Karpas-422 (cell line): ENCODE measurements at regions not wholly inside any gene's neighbourhood (a gene's known extent, or its start where the extent isn't known, plus 50 kb on each side); places are given as distances from the start of the nearest gene placed in this dataset.
"Not testable (repeated sequence)": the region's sequence is repeated elsewhere in the genome, so short reads cannot be mapped to it uniquely, and the experiment has no call there.

Experiments
- DNase-seq: peaks from one replicate; pipeline ENCODE4 v3.0.0-alpha.2; 2015
- H2AFZ ChIP-seq: fragments of 200-600 bp; sonication (generic); 2 replicates; pipeline ENCODE4 v1.6.1; 2014; ENCODE audit warnings: antibody characterized with exemption, low read length, mixed read lengths
- H3K27ac ChIP-seq: fragments of 200-600 bp; sonication (generic); 2 replicates; pipeline ENCODE4 v1.5.1; 2014; ENCODE audit warnings: mild to moderate bottlenecking, low read length, moderate library complexity
- H3K27me3 ChIP-seq: fragments of 200-600 bp; sonication (generic); 2 replicates; pipeline ENCODE4 v1.6.1; 2014; ENCODE audit warnings: low read length, mixed read lengths
- H3K36me3 ChIP-seq: fragments of 200-600 bp; sonication (generic); 2 replicates; pipeline ENCODE4 v1.6.1; 2014; ENCODE audit warnings: low read length, mixed read lengths; ENCODE audit not compliant: insufficient read depth
- H3K4me1 ChIP-seq: fragments of 200-600 bp; sonication (generic); 2 replicates; pipeline ENCODE4 v1.6.1; 2014; ENCODE audit warnings: mild to moderate bottlenecking, low read length, mixed read lengths
- H3K4me2 ChIP-seq: fragments of 200-600 bp; sonication (generic); 2 replicates; pipeline ENCODE4 v1.6.1; 2014; ENCODE audit warnings: low read length, low read depth, mild to moderate bottlenecking; ENCODE audit not compliant: poor library complexity, severe bottlenecking
- H3K4me3 ChIP-seq: fragments of 200-600 bp; sonication (generic); 2 replicates; pipeline ENCODE4 v1.5.1; 2014; ENCODE audit warnings: mild to moderate bottlenecking, antibody characterized with exemption, low read length, mixed read lengths
- H3K79me2 ChIP-seq: fragments of 200-600 bp; sonication (generic); 2 replicates; pipeline ENCODE4 v1.6.1; 2014; ENCODE audit warnings: mild to moderate bottlenecking, low read length, mixed read lengths
- H3K9ac ChIP-seq: fragments of 200-600 bp; sonication (generic); 2 replicates; pipeline ENCODE4 v1.6.0; 2014; ENCODE audit warnings: low read length
- H3K9me2 ChIP-seq: fragments of 200-600 bp; sonication (generic), shearing (Covaris generic); replicated peaks from 2 replicates; pipeline ENCODE4 v1.6.0; 2014; ENCODE audit warnings: mild to moderate bottlenecking, low read length, moderate library complexity; ENCODE audit not compliant: insufficient read depth
- H3K9me3 ChIP-seq: fragments of 300-700, 200-600 bp; sonication (generic); 2 replicates; pipeline ENCODE4 v1.6.1; 2014; ENCODE audit warnings: low read length, mixed read lengths
- H4K20me1 ChIP-seq: fragments of 200-600 bp; sonication (generic); 2 replicates; pipeline ENCODE4 v1.6.1; 2014; ENCODE audit warnings: mild to moderate bottlenecking, antibody characterized with exemption, low read length, low read depth; ENCODE audit not compliant: insufficient read depth

DNA sequence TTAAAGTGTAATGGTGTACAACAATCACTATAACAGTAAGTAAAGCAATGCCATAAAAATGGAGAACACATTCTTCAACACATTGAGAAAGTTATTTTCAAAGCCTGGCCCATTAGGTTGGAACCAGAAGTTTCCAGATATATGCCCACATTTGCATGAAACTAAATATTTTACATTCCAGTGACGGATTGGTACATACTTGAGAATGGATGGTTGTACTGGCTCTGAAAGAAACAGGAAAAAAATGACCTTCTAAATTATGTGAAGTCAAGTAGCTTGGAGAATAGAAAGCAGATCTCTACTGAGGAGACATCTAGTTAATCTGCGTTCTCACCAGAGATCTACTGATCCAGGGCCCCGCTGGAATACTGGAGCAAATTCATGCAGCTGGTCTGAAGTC is 1037.0 kb downstream of the NR2F1-AS1 start:
- no peak for DNase-seq
- H2AFZ ChIP-seq = no peak overlapping the region
- H3K9me3 ChIP-seq = peaks cover 15% of the 10 kb centered on the region
- no peak overlapping the region for H3K9ac ChIP-seq
- H3K27me3 ChIP-seq = no peaks in the 10 kb centered on the region
- no peaks in the 10 kb centered on the region for H3K36me3 ChIP-seq
- no peaks in the 10 kb centered on the region for H3K4me1 ChIP-seq
- no peak overlapping the region for H3K4me2 ChIP-seq
- no peaks in the 10 kb centered on the region for H3K79me2 ChIP-seq
- H3K9me2 ChIP-seq = no peaks in the 10 kb centered on the region
- no peaks in the 10 kb centered on the region for H4K20me1 ChIP-seq
- no peak overlapping the region for H3K27ac ChIP-seq
- H3K4me3 ChIP-seq = no peak overlapping the region

DNA sequence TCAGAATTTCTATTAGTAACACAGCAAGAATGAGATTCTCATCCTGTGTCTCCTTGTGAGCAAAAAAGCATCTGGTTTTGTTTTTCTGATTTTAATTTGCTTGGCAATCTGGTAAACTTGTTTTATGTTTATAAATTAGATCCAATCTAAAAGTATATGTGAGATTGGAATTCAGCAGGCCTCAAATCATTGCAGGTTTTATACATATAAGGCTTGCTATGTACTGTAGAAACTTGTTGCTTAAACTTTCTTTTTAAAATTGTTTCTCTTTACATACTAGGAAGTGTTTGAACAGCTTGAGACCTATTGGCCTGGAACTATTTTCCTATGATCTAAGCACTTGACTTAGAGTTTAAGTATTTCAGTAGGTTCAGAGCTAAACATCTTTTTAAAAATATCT is 1037.8 kb downstream of the NR2F1-AS1 start:
- no peak overlapping the region for H3K4me2 ChIP-seq
- H3K79me2 ChIP-seq = no peaks in the 10 kb centered on the region
- no peaks in the 10 kb centered on the region for H3K27me3 ChIP-seq
- no peak overlapping the region for H3K4me3 ChIP-seq
- H3K4me1 ChIP-seq = no peaks in the 10 kb centered on the region
- no peak overlapping the region for H3K9ac ChIP-seq
- no peak overlapping the region for H2AFZ ChIP-seq
- H3K9me2 ChIP-seq = no peaks in the 10 kb centered on the region
- H3K27ac ChIP-seq = no peak overlapping the region
- H3K36me3 ChIP-seq = no peaks in the 10 kb centered on the region
- H3K9me3 ChIP-seq = peaks cover 15% of the 10 kb centered on the region; the same call in 1 of the 2 replicates
- no peak for DNase-seq
- no peaks in the 10 kb centered on the region for H4K20me1 ChIP-seq

DNA sequence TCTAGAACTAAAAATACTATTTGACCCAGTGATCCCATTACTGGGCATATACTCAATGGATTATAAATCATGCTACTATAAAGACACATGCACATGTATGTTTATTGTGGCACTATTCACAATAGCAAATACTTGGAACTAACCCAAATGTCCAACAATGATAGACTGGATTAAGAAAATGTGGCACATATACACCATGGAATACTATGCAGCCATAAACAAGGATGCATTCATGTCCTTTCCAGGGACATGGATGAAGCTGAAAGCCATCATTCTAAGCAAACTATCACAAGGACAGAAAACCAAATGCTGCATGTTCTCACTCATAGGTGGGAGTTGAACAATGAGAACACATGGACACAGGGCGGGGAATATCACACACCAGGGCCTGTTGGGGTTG is 1039.0 kb downstream of the NR2F1-AS1 start:
- H3K27me3 ChIP-seq = not testable (repeated sequence)

DNA sequence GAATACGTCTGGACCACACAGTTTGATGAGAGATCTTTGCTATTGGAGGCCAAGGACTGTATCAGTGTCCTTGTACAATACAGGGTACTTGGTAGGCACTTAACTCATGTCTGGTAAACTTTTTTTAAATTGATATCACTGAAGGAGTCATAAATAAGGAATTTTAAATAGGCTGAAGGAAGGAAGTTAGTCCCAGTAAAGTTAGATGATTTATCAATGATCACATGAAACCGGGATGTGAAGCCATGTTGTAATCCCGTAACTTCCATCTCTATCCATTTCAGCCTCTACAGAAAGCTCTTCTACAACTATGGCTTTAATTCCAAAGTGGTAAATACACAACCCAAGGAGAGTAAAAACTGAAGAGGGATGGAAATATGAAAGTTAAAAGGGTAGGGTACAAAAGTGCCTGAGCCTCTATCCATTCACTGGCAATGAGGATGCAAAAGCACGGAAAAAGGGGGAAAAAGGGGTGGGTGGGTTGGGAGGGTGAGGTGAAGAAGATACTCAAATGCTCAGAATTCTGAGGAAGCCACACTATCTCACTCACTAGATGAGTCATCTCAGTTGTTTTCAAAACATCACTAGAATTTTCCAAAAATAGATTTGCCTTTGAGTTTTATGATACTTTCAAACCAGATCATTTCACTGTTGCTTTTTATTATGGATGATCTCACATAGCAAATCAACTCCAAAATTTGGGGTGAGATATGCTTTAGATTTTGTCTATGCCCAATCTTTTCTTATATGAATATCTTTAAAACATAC is 1053.5 kb downstream of the NR2F1-AS1 start:
- Histone ChIP-seq H3K4me2 (no peak overlapping the region), H2AFZ (no peak overlapping the region), H3K79me2 (no peaks in the 10 kb centered on the region), H3K9me3 (peaks cover 5% of the 10 kb centered on the region; the same call in 1 of the 2 replicates), H3K27ac (no peak overlapping the region), H3K9ac (no peak overlapping the region), H3K4me3 (no peak overlapping the region), H3K4me1 (no peaks in the 10 kb centered on the region), H4K20me1 (no peaks in the 10 kb centered on the region), H3K36me3 (no peaks in the 10 kb centered on the region), H3K9me2 (0 out of 2 replicates have a peak, but pooled peaks cover 4% of the 10 kb centered on the region), H3K27me3 (no peaks in the 10 kb centered on the region)
- no peak for DNase-seq

More for the DNA sequence above, 1039.0 kb downstream of the NR2F1-AS1 start:
- not testable (repeated sequence) for H3K36me3 ChIP-seq, H3K9ac ChIP-seq, H3K27ac ChIP-seq, H3K79me2 ChIP-seq, H3K4me3 ChIP-seq, H2AFZ ChIP-seq, H3K9me2 ChIP-seq, H3K4me2 ChIP-seq, H3K4me1 ChIP-seq, DNase-seq, H4K20me1 ChIP-seq
- H3K9me3 ChIP-seq = peaks cover 15% of the 10 kb centered on the region; the same call in 1 of the 2 replicates

DNA sequence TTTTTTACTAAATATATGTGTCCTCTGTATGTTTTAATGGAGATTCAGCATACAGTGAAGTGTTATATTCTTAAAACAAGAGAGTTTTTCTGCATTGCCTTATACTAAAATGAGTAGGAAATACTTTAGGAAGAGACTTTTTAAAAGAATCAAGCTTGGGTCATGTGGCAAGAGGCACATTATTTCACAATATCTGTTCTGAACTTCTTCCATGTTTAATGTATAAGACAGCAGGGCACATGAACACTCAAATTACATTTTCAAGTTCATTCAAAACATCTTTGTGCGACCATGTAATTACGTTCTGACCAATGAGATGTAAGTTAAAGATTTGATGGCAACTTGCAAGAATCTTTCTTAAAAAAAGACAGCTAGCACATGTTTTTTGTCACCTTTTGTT is 1055.9 kb downstream of the NR2F1-AS1 start:
- Histone ChIP-seq H3K4me3 (no peak overlapping the region), H3K4me2 (no peak overlapping the region), H3K9ac (no peak overlapping the region), H3K79me2 (no peaks in the 10 kb centered on the region), H3K9me3 (peaks cover 5% of the 10 kb centered on the region; the same call in 1 of the 2 replicates), H3K27ac (no peak overlapping the region), H3K9me2 (0 out of 2 replicates have a peak, but pooled peaks cover 4% of the 10 kb centered on the region), H3K4me1 (no peaks in the 10 kb centered on the region), H3K27me3 (no peaks in the 10 kb centered on the region), H2AFZ (no peak overlapping the region), H4K20me1 (no peaks in the 10 kb centered on the region), H3K36me3 (no peaks in the 10 kb centered on the region)
- no peak for DNase-seq

DNA sequence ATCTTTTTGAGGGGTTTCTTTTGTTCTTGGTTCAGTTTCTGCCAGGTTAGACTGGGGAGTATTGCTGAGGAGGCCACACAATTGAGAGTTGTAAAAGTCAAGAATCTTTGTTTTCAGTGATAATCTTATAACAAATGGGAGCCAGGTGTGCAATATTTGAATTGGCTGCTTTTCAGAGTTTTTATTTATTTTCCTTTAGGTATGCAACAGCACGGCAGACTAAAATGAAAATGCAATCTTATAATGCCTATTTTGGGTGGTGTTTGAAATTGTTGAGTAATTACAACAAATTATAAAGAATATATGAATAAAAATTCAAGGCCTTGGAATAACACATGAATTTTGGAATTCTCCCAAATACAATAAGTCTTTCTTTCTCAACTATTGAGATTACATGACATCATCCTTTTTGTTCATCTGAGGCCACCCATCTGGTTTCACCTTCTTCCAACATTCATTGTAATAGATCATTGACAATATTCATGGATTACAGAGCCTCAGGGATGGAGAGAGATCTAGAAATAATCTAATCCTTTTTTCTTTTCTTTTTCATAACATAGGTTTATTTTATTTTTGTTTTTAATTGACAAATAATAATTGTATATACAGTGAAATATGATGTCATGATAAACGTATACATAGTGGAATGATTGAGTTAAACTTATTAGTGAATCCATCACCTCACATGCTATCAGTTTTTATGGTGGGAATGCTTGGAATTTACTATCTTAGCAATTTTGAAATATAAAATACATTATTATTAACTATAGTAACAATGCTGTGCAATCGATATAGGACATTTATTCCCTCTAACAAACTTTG is 1061.0 kb downstream of the NR2F1-AS1 start:
- Histone ChIP-seq H3K9ac (no peak overlapping the region), H3K4me1 (no peaks in the 10 kb centered on the region), H3K27me3 (no peaks in the 10 kb centered on the region), H3K4me3 (no peak overlapping the region), H3K9me2 (no peaks in the 10 kb centered on the region), H3K27ac (no peak overlapping the region), H3K36me3 (no peaks in the 10 kb centered on the region), H3K4me2 (no peak overlapping the region), H4K20me1 (no peaks in the 10 kb centered on the region), H2AFZ (no peak overlapping the region), H3K9me3 (peaks cover 3% of the 10 kb centered on the region; the same call in 1 of the 2 replicates), H3K79me2 (no peaks in the 10 kb centered on the region)
- DNase-seq = no peak

DNA sequence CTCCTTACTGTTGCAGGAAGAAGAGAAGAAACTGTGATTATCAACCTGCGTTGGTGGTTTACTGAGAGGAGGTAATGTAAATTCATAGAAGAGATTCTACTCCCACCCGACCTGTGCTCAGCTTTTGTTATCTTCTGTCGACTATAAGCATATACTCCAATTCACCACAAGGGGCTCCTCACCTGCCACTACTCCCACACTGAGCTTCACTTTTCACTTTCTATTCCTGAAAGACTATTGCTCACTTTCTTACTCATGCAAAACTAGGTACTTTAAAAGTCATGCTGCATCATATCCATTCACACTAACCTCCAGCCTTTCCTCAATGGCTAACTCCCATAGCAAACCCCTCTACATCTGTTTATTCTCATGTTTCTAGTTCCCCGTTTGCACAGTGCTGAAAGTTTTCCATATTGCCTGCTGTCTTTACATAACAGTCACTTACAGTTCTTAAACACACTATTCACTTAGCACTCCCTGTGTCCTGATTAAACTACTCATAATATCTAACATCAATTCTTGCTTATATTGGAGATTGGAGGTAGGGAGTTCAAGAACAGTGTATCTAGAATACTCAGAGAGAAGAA is 1062.6 kb downstream of the NR2F1-AS1 start:
- H4K20me1 ChIP-seq = no peaks in the 10 kb centered on the region
- H3K9me3 ChIP-seq = peaks cover 3% of the 10 kb centered on the region; the same call in 1 of the 2 replicates
- H3K9me2 ChIP-seq = no peaks in the 10 kb centered on the region
- no peak overlapping the region for H3K9ac ChIP-seq
- H3K4me2 ChIP-seq = no peak overlapping the region
- H2AFZ ChIP-seq = no peak overlapping the region
- peak; percentile 48 for DNase-seq
- H3K4me3 ChIP-seq = no peak overlapping the region
- H3K79me2 ChIP-seq = no peaks in the 10 kb centered on the region
- H3K36me3 ChIP-seq = no peaks in the 10 kb centered on the region
- H3K27ac ChIP-seq = no peak overlapping the region
- H3K27me3 ChIP-seq = no peaks in the 10 kb centered on the region
- no peaks in the 10 kb centered on the region for H3K4me1 ChIP-seq

DNA sequence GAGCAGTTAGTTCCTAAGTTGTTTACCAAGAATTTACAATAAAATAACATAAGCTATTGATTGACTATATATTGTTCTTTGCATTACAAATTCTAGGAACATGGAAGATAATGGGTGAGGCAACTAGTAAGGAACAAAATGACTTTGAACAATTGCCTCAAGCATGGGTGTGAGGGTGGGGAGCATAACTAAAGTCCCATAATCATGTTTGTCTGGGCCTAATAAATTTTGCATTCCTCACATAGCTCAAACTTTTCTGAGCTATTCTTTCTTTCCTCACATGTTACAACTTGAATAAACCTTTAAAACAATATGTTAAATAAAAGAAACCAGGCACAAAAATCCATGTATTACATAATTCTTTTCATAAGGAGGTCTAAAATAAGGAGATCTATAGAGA is 1066.1 kb downstream of the NR2F1-AS1 start:
- peaks cover 19% of the 10 kb centered on the region for H3K9me3 ChIP-seq
- no peak overlapping the region for H2AFZ ChIP-seq
- H3K36me3 ChIP-seq = no peaks in the 10 kb centered on the region
- no peaks in the 10 kb centered on the region for H4K20me1 ChIP-seq
- H3K27ac ChIP-seq = no peak overlapping the region
- H3K9ac ChIP-seq = no peak overlapping the region
- no peak for DNase-seq
- H3K4me3 ChIP-seq = no peak overlapping the region
- no peaks in the 10 kb centered on the region for H3K9me2 ChIP-seq
- H3K4me1 ChIP-seq = no peaks in the 10 kb centered on the region
- H3K79me2 ChIP-seq = no peaks in the 10 kb centered on the region
- no peak overlapping the region for H3K4me2 ChIP-seq
- H3K27me3 ChIP-seq = no peaks in the 10 kb centered on the region
